OCI-LY1 (cell line): ENCODE measurements at regions not wholly inside any gene's neighbourhood (a gene's known extent, or its start where the extent isn't known, plus 50 kb on each side); places are given as distances from the start of the nearest gene placed in this dataset.

Experiments used
- CTCF ChIP-seq: fragments of 200-600 bp; sonication (generic), shearing (Covaris generic); IDR thresholded peaks from 2 replicates; pipeline ENCODE4 v1.5.1; 2017; ENCODE audit warnings: mild to moderate bottlenecking, antibody characterized with exemption, low read length, moderate library complexity, mixed read lengths
- EZH2 ChIP-seq: fragments of 200-600 bp; sonication (generic), shearing (Covaris generic); IDR thresholded peaks from 2 replicates; pipeline ENCODE4 v1.8.0; 2017; ENCODE audit warnings: borderline replicate concordance, mixed run types, mild to moderate bottlenecking, antibody characterized with exemption, low read length, moderate library complexity, mixed read lengths

- TF ChIP-seq EZH2 = no peak
- no peak for TF ChIP-seq CTCF
These were observed 73.2 kb upstream of the ARHGAP20 start for GRCh38 chr11:110785398-110785797.
